ENCODE measurements at regions not wholly inside any gene's neighbourhood (a gene's known extent, or its start where the extent isn't known, plus 50 kb on each side); places are given as distances from the start of the nearest gene placed in this dataset.

DNA sequence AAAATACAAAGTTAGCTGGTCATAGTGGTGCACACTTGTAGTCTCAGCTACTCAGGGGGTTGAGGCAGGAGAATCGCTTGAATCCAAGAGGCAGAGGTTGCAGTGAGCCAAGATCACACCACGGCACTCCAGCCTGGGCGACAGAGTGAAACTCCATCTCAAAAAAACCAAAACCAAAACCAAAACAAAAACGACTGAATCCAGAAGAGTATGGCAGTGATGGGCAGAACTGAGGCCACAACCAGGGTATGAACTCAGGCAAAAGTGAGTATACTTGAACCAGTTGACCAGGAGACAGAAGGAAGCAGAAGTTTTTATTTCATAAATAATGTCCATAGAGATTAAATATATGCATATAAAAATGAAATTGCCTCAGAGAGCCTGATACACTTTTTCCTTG lies 620.0 kb upstream of the SEL1L start:
- TF ChIP-seq ZNF791 (tag by site-specific recombination; IDR thresholded peaks at IDR 0.05) (no peak), ZNF184 (tag by site-specific recombination; IDR thresholded peaks at IDR 0.05) (no peak), SETDB1 (IDR thresholded peaks at IDR 0.05; ENCODE audit: insufficient read length, low read length) (no peak), ZBTB21 (tag by site-specific recombination; IDR thresholded peaks at IDR 0.05) (no peak), ZNF121 (tag by site-specific recombination; IDR thresholded peaks at IDR 0.05) (no peak), TCF7L2 (IDR thresholded peaks at IDR 0.05; ENCODE audit: borderline replicate concordance, low read depth, low read length) (no peak)
- TF ChIP-seq, protein P1, sequence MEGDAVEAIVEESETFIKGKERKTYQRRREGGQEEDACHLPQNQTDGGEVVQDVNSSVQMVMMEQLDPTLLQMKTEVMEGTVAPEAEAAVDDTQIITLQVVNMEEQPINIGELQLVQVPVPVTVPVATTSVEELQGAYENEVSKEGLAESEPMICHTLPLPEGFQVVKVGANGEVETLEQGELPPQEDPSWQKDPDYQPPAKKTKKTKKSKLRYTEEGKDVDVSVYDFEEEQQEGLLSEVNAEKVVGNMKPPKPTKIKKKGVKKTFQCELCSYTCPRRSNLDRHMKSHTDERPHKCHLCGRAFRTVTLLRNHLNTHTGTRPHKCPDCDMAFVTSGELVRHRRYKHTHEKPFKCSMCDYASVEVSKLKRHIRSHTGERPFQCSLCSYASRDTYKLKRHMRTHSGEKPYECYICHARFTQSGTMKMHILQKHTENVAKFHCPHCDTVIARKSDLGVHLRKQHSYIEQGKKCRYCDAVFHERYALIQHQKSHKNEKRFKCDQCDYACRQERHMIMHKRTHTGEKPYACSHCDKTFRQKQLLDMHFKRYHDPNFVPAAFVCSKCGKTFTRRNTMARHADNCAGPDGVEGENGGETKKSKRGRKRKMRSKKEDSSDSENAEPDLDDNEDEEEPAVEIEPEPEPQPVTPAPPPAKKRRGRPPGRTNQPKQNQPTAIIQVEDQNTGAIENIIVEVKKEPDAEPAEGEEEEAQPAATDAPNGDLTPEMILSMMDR (tag by site-specific recombination; IDR thresholded peaks at IDR 0.05): no peak
